HG02973 (cell line): ENCODE measurements at regions not wholly inside any gene's neighbourhood (a gene's known extent, or its start where the extent isn't known, plus 50 kb on each side); places are given as distances from the start of the nearest gene placed in this dataset.

Experiments used
- ATAC-seq: cut with Tn5 transposase; IDR thresholded peaks from one replicate; pipeline ENCODE4 v1.9.1; 2021; ENCODE audit warnings: moderate library complexity; ENCODE audit not compliant: unreplicated experiment

GRCh38 chr2:71784734-71785511 lies 331.6 kb downstream of the DYSF start:
- no peak for ATAC-seq

GRCh38 chr2:71783815-71784214 lies 330.5 kb downstream of the DYSF start:
- ATAC-seq: no peak

GRCh38 chr2:71783215-71783614 lies 329.9 kb downstream of the DYSF start:
- no peak for ATAC-seq

DNA sequence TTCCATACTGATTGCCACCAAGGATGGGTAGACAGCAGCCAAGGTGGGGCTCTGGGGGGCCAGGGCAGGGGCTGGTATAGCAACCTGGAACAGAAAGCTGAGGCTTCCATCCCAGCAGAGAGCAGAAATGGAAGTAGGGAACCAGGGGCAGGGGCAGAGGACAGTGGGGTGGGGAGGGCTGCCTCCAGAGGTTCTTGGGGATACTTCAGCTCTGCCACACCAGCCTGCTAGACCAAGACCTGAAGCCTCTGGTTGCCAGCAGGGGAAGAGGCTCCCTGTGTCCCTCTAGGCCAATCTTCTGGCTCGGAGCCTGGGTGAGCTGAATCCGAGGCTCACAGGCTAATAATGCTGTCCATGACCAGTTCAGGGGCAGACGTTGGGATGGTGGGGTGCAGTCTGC lies 329.0 kb downstream of the DYSF start:
- no peak for ATAC-seq

- no peak for ATAC-seq
Measured at GRCh38 chr2:71781695-71782228, 328.4 kb downstream of the DYSF start.

GRCh38 chr2:71780162-71780561 lies 326.8 kb downstream of the DYSF start:
- no peak for ATAC-seq

GRCh38 chr2:71779774-71780105 lies 326.4 kb downstream of the DYSF start:
- ATAC-seq: no peak

DNA sequence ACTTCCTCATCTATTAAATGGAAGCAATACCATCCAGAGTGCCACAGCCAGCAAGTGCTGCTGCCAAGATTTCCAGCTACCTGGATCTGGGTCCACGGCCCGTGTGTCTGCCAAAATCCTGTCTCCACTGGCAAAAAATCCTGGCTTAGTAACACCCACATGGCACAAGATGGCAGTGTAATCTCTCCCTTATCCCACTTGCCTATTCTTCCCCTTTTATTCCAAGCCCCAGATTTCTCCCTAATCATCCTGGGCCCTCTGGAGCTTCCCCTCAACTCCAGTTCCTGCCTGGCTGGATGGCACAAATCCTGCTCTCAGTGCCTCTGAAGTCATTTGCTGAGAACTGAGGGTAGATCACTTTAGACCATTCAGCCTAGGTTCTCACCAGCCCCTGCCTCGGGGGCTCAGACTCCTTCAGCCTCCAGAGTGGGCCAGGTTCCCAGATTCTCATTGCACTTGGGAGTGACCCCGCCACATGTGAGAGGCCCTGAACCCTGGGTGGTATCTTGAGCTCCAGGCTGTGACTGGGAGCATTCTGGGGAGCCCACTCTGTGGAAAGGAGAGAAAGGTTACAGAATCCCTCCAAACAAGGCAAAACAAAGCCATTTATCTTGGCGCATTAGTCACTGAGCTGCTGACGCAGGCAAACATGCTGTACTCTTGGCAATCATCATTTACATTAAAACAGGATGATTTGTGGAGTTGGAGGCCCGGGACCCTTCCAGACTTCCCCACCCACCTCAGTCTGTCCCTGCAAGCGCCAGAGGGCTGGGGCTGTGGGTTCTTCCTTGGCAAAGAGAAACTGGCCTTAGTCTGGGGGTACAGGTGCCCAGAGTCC lies 325.8 kb downstream of the DYSF start:
- no peak for ATAC-seq

- ATAC-seq: no peak
Measured at GRCh38 chr2:71778514-71778913, 325.2 kb downstream of the DYSF start.

- no peak for ATAC-seq
Measured at GRCh38 chr2:71777946-71778345, 324.6 kb downstream of the DYSF start.

GRCh38 chr2:71776227-71776626 lies 322.9 kb downstream of the DYSF start:
- ATAC-seq: no peak

GRCh38 chr2:71773218-71773617 lies 319.9 kb downstream of the DYSF start:
- ATAC-seq: no peak

GRCh38 chr2:71772510-71773172 lies 319.3 kb downstream of the DYSF start:
- ATAC-seq: no peak

DNA sequence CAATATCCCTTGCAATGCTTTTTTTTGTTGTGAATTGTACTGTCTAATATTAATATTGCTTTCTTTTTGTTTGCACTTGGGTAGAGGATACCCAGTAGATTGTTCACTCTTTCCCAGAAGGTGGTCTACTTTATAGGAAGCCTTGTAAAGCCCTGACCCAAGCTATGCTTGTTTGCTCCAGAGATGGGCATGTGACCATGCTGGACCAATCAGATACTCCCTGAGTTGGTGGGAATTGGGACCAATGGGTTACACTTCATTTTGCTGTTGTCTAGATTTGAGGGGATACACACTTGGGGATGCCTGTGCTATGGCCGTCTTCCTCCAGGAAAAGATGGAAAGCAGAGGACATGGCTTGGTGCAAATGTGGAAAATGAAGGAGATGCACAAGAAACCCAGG lies 314.3 kb downstream of the DYSF start:
- ATAC-seq: no peak

- ATAC-seq: no peak
Measured at GRCh38 chr2:71759060-71759459, 305.7 kb downstream of the DYSF start.

GRCh38 chr2:71757351-71757750 lies 304.0 kb downstream of the DYSF start:
- ATAC-seq: no peak

DNA sequence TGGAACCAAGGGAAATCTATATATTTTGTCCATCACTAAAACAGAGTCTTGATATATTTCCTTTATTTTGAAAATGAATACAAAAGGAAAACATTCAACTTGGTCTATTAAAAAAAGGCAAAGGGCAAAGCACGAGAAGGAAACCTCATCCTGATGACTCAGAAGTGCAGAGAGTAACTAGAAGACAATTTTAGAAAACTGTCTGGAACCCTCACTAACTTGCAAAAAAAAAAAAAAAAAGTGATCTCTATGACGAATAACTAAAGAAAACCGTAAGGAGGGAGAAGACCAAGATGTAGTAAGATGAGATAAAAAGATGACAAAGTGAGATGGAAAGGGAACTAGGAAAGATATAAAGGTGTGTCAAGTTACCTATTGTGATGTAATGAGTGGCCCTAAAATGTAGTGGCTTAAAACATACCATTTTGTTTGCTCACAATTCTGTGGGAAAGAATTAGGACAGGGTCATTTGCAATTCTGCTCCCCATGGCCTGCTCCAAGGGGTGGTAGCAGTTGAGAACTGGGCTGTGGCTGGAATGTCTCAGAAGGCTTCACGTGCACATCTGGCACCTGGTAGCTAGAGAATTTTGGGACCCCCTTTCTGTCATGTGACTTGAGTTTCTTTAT lies 303.0 kb downstream of the DYSF start:
- no peak for ATAC-seq

- no peak for ATAC-seq
Measured at GRCh38 chr2:71751590-71751989, 298.2 kb downstream of the DYSF start.

DNA sequence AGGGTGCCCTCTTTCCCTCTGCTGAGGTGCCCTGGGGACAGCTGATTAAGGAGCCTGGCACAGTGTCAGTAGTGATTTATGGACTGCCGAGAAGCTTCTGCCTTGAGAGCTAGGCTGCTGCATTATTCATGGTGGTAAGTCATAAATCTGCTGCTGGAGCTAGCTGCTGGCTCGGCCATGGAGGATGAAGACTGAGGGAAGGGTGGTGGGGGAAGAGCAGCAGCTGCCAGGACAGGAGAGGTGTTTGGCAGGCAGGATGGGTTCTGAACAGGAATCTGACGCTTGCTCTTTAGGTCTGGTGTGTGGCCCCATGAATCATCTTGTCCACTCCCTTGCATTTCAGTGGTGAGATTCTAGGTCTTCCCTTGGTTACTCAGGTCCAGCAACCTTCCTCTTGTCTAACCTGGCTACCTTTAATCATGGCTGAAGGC lies 296.3 kb downstream of the DYSF start:
- no peak for ATAC-seq

GRCh38 chr2:71748227-71748626 lies 294.9 kb downstream of the DYSF start:
- ATAC-seq: no peak

DNA sequence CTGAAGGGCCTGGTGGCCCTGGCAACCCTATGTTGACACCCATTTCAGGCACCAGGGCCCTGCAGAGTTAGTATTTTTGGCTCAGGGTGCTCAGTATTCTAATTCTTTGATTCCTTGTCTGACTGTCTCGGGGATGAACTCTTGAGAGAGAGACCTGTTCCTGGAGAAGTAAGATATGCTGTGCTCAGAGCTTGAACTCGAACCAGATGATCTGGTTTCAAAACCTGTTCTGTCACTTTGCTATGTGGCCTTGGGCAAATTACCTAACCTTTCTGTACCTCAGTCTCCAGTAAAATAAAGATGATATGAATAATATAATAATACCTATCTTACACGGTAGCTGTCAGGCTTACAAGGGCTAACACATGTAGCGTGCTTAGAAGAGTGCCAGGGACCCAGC lies 294.2 kb downstream of the DYSF start:
- ATAC-seq: no peak
